ENCODE measurements at regions not wholly inside any gene's neighbourhood (a gene's known extent, or its start where the extent isn't known, plus 50 kb on each side); places are given as distances from the start of the nearest gene placed in this dataset.
"Not testable (repeated sequence)": the region's sequence is repeated elsewhere in the genome, so short reads cannot be mapped to it uniquely, and the experiment has no call there.

GRCh38 chr3:80018375-80018774, 250.6 kb upstream of the ROBO1 start:
- ATAC-seq (no peak), DNase-seq (no peak)
- intact Hi-C loops (cut with DNase I, micrococcal nuclease), result no loop called here

GRCh38 chr3:80017369-80017768, 249.6 kb upstream of the ROBO1 start:
- DNase-seq (no peak), ATAC-seq (no peak)
- intact Hi-C loops (cut with DNase I, micrococcal nuclease), result no loop called here

- intact Hi-C loops (cut with DNase I, micrococcal nuclease), result no loop called here
- DNase-seq (no peak), ATAC-seq (no peak)
Measured at GRCh38 chr3:80014576-80014975, 246.8 kb upstream of the ROBO1 start.

GRCh38 chr3:80010021-80010571, 242.3 kb upstream of the ROBO1 start:
- intact Hi-C loops (cut with DNase I, micrococcal nuclease), result no loop called here
- no peak for DNase-seq
- ATAC-seq, result no peak

GRCh38 chr3:80007522-80007921, 239.7 kb upstream of the ROBO1 start:
- DNase-seq, result no peak
- intact Hi-C loops (cut with DNase I, micrococcal nuclease), result no loop called here
- no peak for ATAC-seq

GRCh38 chr3:80006315-80006714, 238.5 kb upstream of the ROBO1 start:
- no peak for DNase-seq
- intact Hi-C loops (cut with DNase I, micrococcal nuclease), result no loop called here
- no peak for ATAC-seq

GRCh38 chr3:80000022-80000421, 232.2 kb upstream of the ROBO1 start:
- ATAC-seq (no peak), DNase-seq (no peak)
- intact Hi-C loops (cut with DNase I, micrococcal nuclease), result no loop called here

GRCh38 chr3:79994397-79994796, 226.6 kb upstream of the ROBO1 start:
- ATAC-seq (no peak), DNase-seq (no peak)
- intact Hi-C loops (cut with DNase I, micrococcal nuclease), result no loop called here

GRCh38 chr3:79986338-79986737, 218.5 kb upstream of the ROBO1 start:
- ATAC-seq, result no peak
- DNase-seq, result no peak
- intact Hi-C loops (cut with DNase I, micrococcal nuclease), result no loop called here

GRCh38 chr3:79985816-79986215, 218.0 kb upstream of the ROBO1 start:
- intact Hi-C loops (cut with DNase I, micrococcal nuclease), result no loop called here
- ATAC-seq, result no peak
- DNase-seq, result no peak

GRCh38 chr3:79983118-79983517, 215.3 kb upstream of the ROBO1 start:
- DNase-seq, result no peak
- intact Hi-C loops (cut with DNase I, micrococcal nuclease), result no loop called here
- no peak for ATAC-seq

GRCh38 chr3:79979990-79980389, 212.2 kb upstream of the ROBO1 start:
- ATAC-seq (no peak), DNase-seq (no peak)
- intact Hi-C loops (cut with DNase I, micrococcal nuclease), result no loop called here

GRCh38 chr3:79976466-79976865, 208.7 kb upstream of the ROBO1 start:
- intact Hi-C loops (cut with DNase I, micrococcal nuclease), result no loop called here
- ATAC-seq (no peak), DNase-seq (no peak)

- no peak for DNase-seq
- intact Hi-C loops (cut with DNase I, micrococcal nuclease), result no loop called here
Measured at GRCh38 chr3:79973917-79974595, 206.3 kb upstream of the ROBO1 start.

GRCh38 chr3:79973482-79973881, 205.7 kb upstream of the ROBO1 start:
- intact Hi-C loops (cut with DNase I, micrococcal nuclease), result no loop called here
- DNase-seq (no peak), ATAC-seq (no peak)

More at GRCh38 chr3:79973917-79974595, 206.3 kb upstream of the ROBO1 start:
- ATAC-seq, result no peak

- intact Hi-C loops (cut with DNase I, micrococcal nuclease), result no loop called here
- ATAC-seq, result no peak
- no peak for DNase-seq
Measured at GRCh38 chr3:79968418-79968817, 200.6 kb upstream of the ROBO1 start.

GRCh38 chr3:79960594-79960993, 192.8 kb upstream of the ROBO1 start:
- intact Hi-C loops (cut with DNase I, micrococcal nuclease), result no loop called here
- DNase-seq (no peak), ATAC-seq (no peak)

GRCh38 chr3:79957066-79957465, 189.3 kb upstream of the ROBO1 start:
- intact Hi-C loops (cut with DNase I, micrococcal nuclease), result no loop called here

GRCh38 chr3:79954756-79955155, 187.0 kb upstream of the ROBO1 start:
- ATAC-seq (no peak), DNase-seq (no peak)
- intact Hi-C loops (cut with DNase I, micrococcal nuclease), result no loop called here

More at GRCh38 chr3:79957066-79957465, 189.3 kb upstream of the ROBO1 start:
- ATAC-seq (no peak), DNase-seq (no peak)

- intact Hi-C loops (cut with DNase I, micrococcal nuclease), result no loop called here
- DNase-seq, result no peak
- no peak for ATAC-seq
Measured at GRCh38 chr3:79953591-79954101, 185.8 kb upstream of the ROBO1 start.

GRCh38 chr3:79951426-79951825, 183.6 kb upstream of the ROBO1 start:
- intact Hi-C loops (cut with DNase I, micrococcal nuclease); ATAC-seq; DNase-seq: not testable (repeated sequence)
